Endothelial cell of umbilical vein (primary cell): ENCODE measurements at regions not wholly inside any gene's neighbourhood (a gene's known extent, or its start where the extent isn't known, plus 50 kb on each side); places are given as distances from the start of the nearest gene placed in this dataset.

Source experiments
- BruUV-seq: library from RNA; stranded (reverse); fragments of 400-500 nt; replicated peaks from 2 replicates; lab custom pipeline; 2021; lab: Mats Ljungman, UMichigan
- CTCF ChIA-PET: fragments of 300-600, 350-600 bp; sonication (Branson Sonifier 250); formaldehyde crosslinking; loops from one replicate; lab custom pipeline; 2021; ENCODE audit warnings: antibody characterized with exemption, inconsistent platforms; lab: Charles Lee
- POLR2A ChIA-PET: fragments of 300-600, 350-600 bp; sonication (Branson Sonifier 250); formaldehyde crosslinking; loops from one replicate; lab custom pipeline; 2021; ENCODE audit warnings: antibody characterized with exemption, inconsistent platforms; lab: Charles Lee
- DNase-seq: peaks from one replicate; pipeline ENCODE4 v3.0.0-alpha.2; 2011; ENCODE audit warnings: low read depth, low spot score
- FAIRE-seq: peaks from 2 replicates; lab custom pipeline; 2011; peaks lifted over from hg19 to GRCh38; lab: Jason Lieb, UNC
- H2AFZ ChIP-seq: 2 replicates; pipeline ENCODE4 v1.6.0; 2012; ENCODE audit warnings: low read depth, low read length, control low read depth, inconsistent platforms
- H3K27ac ChIP-seq: 2 replicates; pipeline ENCODE4 v1.5.1; 2011; ENCODE audit warnings: low read depth, mild to moderate bottlenecking, control low read depth, low read length, moderate library complexity; ENCODE audit not compliant: insufficient read depth
- H3K27me3 ChIP-seq, 2 experiments: 2 replicates each; pipeline versions ENCODE4 v1.6.0 to v1.6.1; 2011; ENCODE audit warnings: low read length in 2 of 2, mixed read lengths in 1 of 2; ENCODE audit not compliant: control insufficient read depth in 2 of 2, insufficient read depth in 2 of 2
- H3K36me3 ChIP-seq, 2 experiments: 2 replicates in 1 of 2; 3 replicates in 1 of 2; pipeline ENCODE4 v1.5.1; 2011; ENCODE audit warnings: low read length in 2 of 2, mild to moderate bottlenecking in 1 of 2, moderate library complexity in 1 of 2; ENCODE audit not compliant: control insufficient read depth in 2 of 2, insufficient read depth in 2 of 2; ENCODE audit errors: extremely low read depth in 1 of 2
- H3K4me1 ChIP-seq: 3 replicates; pipeline ENCODE4 v1.5.1; 2011; ENCODE audit warnings: mild to moderate bottlenecking, low read length; ENCODE audit not compliant: control insufficient read depth, insufficient read depth; ENCODE audit errors: extremely low read depth
- H3K4me2 ChIP-seq: 2 replicates; pipeline ENCODE4 v1.6.1; 2011; ENCODE audit warnings: low read length, control low read depth, mixed read lengths; ENCODE audit not compliant: insufficient read depth
- H3K4me3 ChIP-seq, 3 experiments: fragments of 200-600 bp in 1 of 3; sonication (generic), shearing (Covaris generic) in 1 of 3; replicated peaks in 1 of 3; 2 replicates each; pipeline ENCODE4 v1.5.1; 2011 to 2016; ENCODE audit warnings: control low read depth in 3 of 3, low read length in 3 of 3, mild to moderate bottlenecking in 2 of 3, inconsistent platforms in 1 of 3, low read depth in 1 of 3, moderate library complexity in 1 of 3; ENCODE audit not compliant: insufficient read depth in 1 of 3
- H3K79me2 ChIP-seq: 2 replicates; pipeline ENCODE4 v1.6.0; 2012; ENCODE audit warnings: low read length, inconsistent platforms; ENCODE audit not compliant: control insufficient read depth, insufficient read depth
- H3K9ac ChIP-seq: replicated peaks from 2 replicates; pipeline ENCODE3; 2011; ENCODE audit warnings: low read length, control low read depth; ENCODE audit not compliant: insufficient read depth; ENCODE audit errors: extremely low read depth
- H3K9me1 ChIP-seq: replicated peaks from 3 replicates; pipeline ENCODE4 v1.6.0; 2011; ENCODE audit warnings: mild to moderate bottlenecking, low read length; ENCODE audit not compliant: control insufficient read depth, insufficient read depth; ENCODE audit errors: extremely low read depth
- H3K9me3 ChIP-seq: replicated peaks from 2 replicates; pipeline ENCODE4 v1.5.1; 2012; ENCODE audit warnings: low read length, inconsistent platforms; ENCODE audit not compliant: control insufficient read depth, insufficient read depth
- H4K20me1 ChIP-seq: replicated peaks from 2 replicates; pipeline ENCODE3; 2011; ENCODE audit warnings: mild to moderate bottlenecking, low read length; ENCODE audit not compliant: control insufficient read depth, insufficient read depth; ENCODE audit errors: extremely low read depth
- CTCF ChIP-seq, 2 donors: IDR thresholded peaks; 1 replicate in 1 of 2; 2 replicates in 1 of 2; pipeline ENCODE4 v1.5.1; 2011; ENCODE audit warnings: low read length in 2 of 2, mild to moderate bottlenecking in 2 of 2, moderate library complexity in 2 of 2, control low read depth in 1 of 2, inconsistent platforms in 1 of 2, low read depth in 1 of 2; ENCODE audit not compliant: insufficient read depth in 1 of 2; ENCODE audit errors: extremely low read depth in 1 of 2
- EZH2 ChIP-seq: IDR thresholded peaks from 2 replicates; pipeline ENCODE4 v1.6.1; 2012; ENCODE audit warnings: borderline replicate concordance, low read depth, mild to moderate bottlenecking, moderate library complexity, low read length, inconsistent platforms; ENCODE audit not compliant: severe bottlenecking
- FOS ChIP-seq: IDR thresholded peaks from 2 replicates; pipeline ENCODE4 v1.6.1; 2011; ENCODE audit warnings: mild to moderate bottlenecking, low read length, moderate library complexity, borderline replicate concordance; ENCODE audit not compliant: insufficient read depth
- GATA2 ChIP-seq: IDR thresholded peaks from 2 replicates; pipeline ENCODE4 v1.7.0; 2011; ENCODE audit warnings: low read depth, mild to moderate bottlenecking, moderate library complexity, mixed read lengths, low read length; ENCODE audit not compliant: insufficient read length, insufficient read depth
- JUN ChIP-seq: IDR thresholded peaks from 2 replicates; pipeline ENCODE4 v1.6.1; 2011; ENCODE audit warnings: borderline replicate concordance, low read depth; ENCODE audit not compliant: insufficient read length, insufficient read depth
- MAX ChIP-seq: IDR thresholded peaks from 2 replicates; pipeline ENCODE4 v1.6.1; 2011; ENCODE audit not compliant: insufficient read depth, insufficient read length
- MYC ChIP-seq: IDR thresholded peaks from one replicate; pipeline ENCODE4 v1.6.1; 2011; ENCODE audit warnings: mild to moderate bottlenecking, low read depth, low read length
- POLR2A ChIP-seq: IDR thresholded peaks from 2 replicates; pipeline ENCODE4 v1.6.1; 2012; ENCODE audit warnings: low read depth, mild to moderate bottlenecking, control low read depth, low read length
- POLR2AphosphoS5 ChIP-seq: IDR thresholded peaks from 2 replicates; pipeline ENCODE4 v1.6.1; 2012; ENCODE audit warnings: low read depth, mild to moderate bottlenecking, control low read depth, low read length, moderate library complexity; ENCODE audit not compliant: insufficient read depth
- dilution Hi-C: fragments of 300-500 bp; cut with MboI; formaldehyde crosslinking; loops from one replicate; pipeline ENCODE4 v1.15.0; 2019; ENCODE audit warnings: low sequenced_read_pairs; ENCODE audit not compliant: extremely low pct_ligation_motif_present
- intact Hi-C: fragments of 100-400 bp; cut with micrococcal nuclease; formaldehyde crosslinking; loops from one replicate; pipeline ENCODE4 v1.10.0; 2022

GRCh38 chr1:83769594-83770318 lies 229.2 kb downstream of the TTLL7 start:
- CTCF ChIA-PET, result interaction anchor here (1.6 kb wide), 1 partner anchor 8 kb away, joined by 4 read pairs; no protein-coding TSS in a partner anchor
- H3K9ac ChIP-seq, result no peak overlapping the region
- no peaks in the 10 kb centered on the region for H4K20me1 ChIP-seq
- no peaks in the 10 kb centered on the region for H3K36me3 ChIP-seq
- H3K4me1 ChIP-seq, result no peaks in the 10 kb centered on the region
- intact Hi-C loops, result no loop called here
- peaks cover 0 to 2% of the 10 kb centered on the region in 2 experiments for H3K27me3 ChIP-seq
- TF ChIP-seq GATA2 (no peak), POLR2AphosphoS5 (no peak), POLR2A (no peak), JUN (no peak), MYC (no peak), FOS (no peak), MAX (no peak), EZH2 (no peak), CTCF (IDR thresholded peaks at IDR 0.05; ENCODE audit: extremely low read depth in 1 of 2, insufficient read depth in 1 of 2, low read depth in 1 of 2, low read length in 2 of 2) (no peak)
- no peaks in the 10 kb centered on the region for H3K79me2 ChIP-seq
- no peak overlapping the region for H3K4me3 ChIP-seq
- dilution Hi-C loops, result no loop called here
- H2AFZ ChIP-seq, result no peak overlapping the region
- H3K9me1 ChIP-seq, result no peaks in the 10 kb centered on the region
- H3K9me3 ChIP-seq, result no peaks in the 10 kb centered on the region
- no TSS peak for BruUV-seq
- POLR2A ChIA-PET, result no interaction called here
- no peak overlapping the region for H3K4me2 ChIP-seq
- no peak for FAIRE-seq
- no peak overlapping the region for H3K27ac ChIP-seq
- DNase-seq, result no peak
